T47D (cell line): ENCODE measurements at regions not wholly inside any gene's neighbourhood (a gene's known extent, or its start where the extent isn't known, plus 50 kb on each side); places are given as distances from the start of the nearest gene placed in this dataset.

Experiments used
- DNase-seq, 2 experiments: peaks; one replicate each; pipeline versions ENCODE4 v3.0.0 to v3.0.0-alpha.2; 2011 to 2012; ENCODE audit warnings: low read depth in 1 of 2, low spot score in 1 of 2
- JUND ChIP-seq: IDR thresholded peaks from 2 replicates; pipeline ENCODE4 v1.6.1; 2012; ENCODE audit warnings: low read depth
- in situ Hi-C: cut with HindIII; loops from 2 replicates; pipeline ENCODE4 v1.10.0; 2016; ENCODE audit warnings: low sequenced_read_pairs, low pct_unique_long_range_greater_than_20kb

DNA sequence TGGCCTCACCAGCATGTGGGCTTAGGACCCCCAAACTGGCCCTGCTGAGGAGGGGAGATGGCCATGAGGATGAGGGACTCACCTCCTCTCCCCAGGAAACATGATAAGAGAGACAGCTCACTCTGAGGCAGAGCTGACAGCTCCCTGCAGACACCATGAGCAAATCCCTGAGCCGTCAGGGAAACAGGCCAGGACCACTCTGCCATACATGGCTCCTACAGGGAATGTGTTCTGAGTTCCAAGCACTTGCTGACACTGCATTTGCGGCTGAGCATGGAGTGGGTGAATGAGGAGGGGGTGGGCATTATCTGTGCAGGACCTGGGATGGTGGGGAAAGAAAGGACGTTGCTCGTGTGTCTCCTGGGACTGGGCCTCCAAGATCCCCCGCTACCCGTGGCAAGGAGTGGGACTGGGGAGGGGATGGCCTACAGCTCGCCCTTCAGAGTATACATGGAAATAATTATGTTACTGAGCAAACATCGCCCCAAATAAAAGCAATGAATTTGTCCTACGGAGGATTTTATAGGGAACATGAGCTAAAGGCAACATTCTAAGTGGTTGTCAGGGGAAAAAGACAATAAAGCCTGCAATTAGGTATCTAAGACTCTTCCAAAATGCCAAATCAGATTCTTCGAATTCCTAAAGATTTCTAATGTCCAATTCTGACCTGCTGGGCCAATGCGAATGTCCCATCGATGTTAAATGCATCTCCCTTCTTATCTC, 355.9 kb upstream of the AJAP1 start:
- TF ChIP-seq JUND = no peak
- in situ Hi-C loops = no loop called here
- no peak for DNase-seq

DNA sequence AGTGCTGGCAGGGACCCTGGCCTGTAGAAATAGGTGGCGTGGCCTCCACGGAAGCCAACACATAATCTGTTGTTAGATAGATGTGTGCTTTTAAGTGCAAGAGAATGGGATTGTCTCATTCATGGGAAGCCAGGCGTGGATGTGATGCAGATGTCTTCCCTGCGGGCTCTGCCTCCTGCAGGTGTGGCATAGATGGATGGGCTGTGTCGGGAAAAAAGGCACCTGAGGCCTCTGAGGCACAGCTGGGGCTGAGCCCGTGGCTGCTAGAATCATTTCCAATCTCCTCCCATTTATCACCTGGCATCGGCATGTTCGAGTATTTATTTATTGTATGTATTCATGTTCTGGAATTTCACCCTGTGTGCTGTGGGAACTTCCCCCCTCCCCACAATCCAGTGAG, 353.4 kb upstream of the AJAP1 start:
- no peak for TF ChIP-seq JUND
- in situ Hi-C loops = no loop called here
- DNase-seq = no peak

DNA sequence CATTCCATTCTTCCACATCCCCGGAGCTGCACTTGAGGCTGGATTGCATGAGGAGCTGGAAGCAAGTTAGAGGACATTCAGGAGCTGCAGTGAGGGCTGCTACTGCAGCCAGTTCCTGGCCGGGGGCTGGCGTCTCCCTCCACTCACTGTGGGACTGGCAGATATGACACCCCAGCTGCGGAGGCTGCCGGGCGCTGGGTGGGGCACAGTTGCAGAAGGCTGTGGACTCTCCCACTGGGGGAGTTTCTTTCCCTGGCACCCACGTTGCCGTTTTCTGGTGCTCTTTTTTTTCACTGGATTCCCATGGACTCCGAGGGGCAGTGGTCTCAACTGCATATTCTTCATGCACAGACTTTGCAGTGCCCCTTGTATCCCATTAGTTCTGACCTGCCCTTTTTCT, 351.1 kb upstream of the AJAP1 start:
- in situ Hi-C loops = no loop called here
- TF ChIP-seq JUND = no peak
- DNase-seq = no peak

DNA sequence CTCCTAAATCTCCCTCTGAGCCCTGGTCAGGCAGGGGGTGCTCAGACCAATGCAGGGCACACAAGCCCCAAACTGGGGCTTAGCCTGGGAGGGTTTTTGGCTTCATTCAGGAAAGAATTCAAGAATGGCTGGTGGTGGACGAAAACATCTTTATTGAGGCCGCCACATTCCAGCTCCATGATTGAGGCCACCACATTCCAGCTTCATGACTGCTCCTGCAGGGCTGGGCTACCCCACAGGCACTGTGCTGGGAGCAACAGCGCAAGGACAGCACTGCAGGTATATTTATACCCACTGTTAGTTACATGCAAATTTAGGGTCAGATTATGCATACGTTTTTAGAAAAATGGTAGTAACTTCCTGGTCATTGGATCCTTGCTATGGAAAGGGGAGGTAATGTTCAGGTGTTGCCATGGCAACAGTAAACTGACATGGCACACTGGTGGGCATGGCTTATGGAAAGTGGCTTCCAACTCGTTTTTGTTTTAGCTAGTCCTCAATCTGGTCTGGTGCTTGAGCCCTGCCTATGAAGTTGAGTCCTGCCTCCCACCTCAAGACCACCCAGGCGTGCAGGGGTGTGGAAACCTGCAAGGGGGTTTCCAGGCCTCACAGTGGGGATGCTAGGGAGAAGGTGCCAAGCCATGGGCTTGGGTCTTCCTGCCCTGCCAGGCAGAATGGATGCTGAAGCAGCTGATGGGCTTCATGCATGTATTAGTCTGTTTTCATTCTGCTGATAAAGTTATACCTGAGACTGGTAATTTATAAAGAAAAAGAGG, 348.7 kb upstream of the AJAP1 start:
- no peak for DNase-seq
- in situ Hi-C loops = no loop called here
- TF ChIP-seq JUND = no peak

DNA sequence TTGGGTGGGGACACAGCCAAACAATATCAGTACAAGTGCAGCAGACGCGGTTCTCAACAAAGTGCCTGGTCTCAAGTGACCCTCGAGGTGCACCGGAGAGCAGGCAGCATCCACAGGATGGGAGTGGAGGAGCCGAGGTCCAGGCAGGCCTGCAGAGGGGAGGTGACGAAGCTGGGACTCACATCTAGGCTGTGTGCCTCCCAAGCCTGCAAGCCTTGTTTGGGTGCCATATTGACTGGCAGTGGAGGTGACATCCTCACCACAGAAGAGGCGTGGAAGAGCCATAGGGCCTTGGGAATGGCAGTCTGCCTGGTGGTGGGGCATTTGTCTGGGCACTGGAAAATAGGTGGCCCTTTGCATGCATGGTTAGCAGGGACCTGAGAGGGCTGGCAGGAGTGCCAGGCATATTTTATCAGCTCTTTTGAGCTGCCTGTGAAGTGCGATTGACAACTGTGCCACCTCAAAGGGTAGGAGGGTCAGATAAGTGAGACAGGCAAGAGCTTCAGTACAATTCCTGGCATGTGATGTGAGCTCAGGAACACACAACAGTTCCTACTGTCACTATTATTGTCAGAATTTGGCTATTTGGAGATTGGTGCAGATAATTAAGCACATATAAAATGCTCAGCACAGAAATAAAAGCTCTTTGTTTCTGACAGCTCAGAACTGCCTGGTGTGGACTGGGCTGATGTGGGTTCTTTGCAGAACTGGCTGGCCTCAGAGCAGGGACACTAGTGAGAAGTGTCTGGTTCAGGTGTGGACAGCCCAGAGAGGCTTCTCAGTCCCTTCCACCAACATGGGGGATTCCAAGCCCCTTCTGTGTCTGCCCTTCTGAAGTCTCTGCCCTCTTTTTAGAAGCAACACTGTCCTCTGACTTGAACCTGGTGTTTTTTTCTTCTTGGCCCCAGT, 347.6 kb upstream of the AJAP1 start:
- DNase-seq = no peak
- in situ Hi-C loops = no loop called here
- no peak for TF ChIP-seq JUND

DNA sequence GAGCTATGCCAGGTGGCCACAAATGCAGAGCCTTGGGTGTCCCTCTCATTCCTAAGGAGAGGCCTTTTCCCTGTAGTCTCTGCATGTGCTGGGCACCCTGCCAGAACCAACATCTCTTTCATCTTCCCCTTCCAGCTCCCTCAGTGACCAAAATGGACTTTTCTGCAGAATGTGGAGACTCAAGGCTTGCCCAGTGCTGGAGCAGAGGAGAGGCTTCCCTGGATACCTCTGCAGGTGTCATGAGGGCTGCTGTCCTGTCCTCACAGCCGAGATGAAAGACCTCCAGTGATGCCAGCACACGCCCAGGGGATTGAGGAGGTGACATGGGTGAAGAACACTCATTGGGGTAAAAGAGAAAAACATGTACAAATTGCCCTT, 347.0 kb upstream of the AJAP1 start:
- DNase-seq = no peak
- TF ChIP-seq JUND = no peak
- in situ Hi-C loops = no loop called here

DNA sequence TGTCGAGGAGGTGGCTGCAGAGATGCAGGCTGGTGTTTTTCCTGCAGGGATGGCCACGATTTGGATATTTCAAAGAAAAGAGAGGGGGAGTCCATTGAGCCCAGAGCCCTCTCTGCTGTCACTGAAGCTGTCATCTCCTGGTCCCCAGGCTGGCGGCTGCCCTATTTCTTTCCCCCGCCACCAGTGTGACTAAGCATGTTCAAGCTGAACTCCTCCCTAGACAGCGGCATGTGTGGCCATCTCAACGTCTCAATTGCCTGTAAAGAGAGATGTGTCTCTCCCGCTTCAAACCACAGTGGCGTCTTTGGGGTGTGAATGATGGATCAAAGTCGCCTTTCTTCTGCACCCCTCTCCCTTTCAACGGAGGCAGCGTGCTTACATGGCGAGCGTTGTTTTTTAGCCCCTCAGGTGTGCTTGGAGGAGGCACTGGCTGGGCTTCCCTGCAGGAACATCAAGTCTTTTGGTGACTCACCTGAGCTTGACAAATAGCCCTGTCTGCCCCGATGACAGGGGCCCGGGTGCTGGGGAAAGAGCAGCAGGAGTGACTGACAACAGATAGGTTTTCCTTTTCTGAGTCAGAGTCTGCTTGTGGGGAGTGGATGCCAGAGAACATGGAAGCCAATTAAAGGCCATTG, 346.4 kb upstream of the AJAP1 start:
- no peak for TF ChIP-seq JUND
- DNase-seq = no peak
- in situ Hi-C loops = no loop called here

DNA sequence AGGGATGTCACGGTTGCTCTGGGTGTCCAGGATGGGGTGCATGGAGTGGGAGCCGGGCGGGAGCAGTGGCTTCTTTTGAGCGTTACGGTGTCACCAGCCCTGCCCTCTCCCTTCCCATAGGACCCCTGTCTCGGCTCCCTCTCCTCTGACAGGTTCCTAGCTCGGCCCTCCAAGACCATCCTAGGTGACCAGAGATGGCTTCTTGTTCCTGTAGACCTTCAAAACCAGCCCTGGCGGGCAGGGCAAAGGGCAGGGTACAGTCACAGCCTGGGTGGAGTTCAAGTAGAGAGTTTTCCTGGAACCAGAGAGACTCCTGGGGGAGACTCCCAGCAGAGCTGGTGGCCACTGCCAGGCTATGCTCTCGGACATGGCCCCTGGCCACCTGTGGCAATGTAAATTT, 345.6 kb upstream of the AJAP1 start:
- in situ Hi-C loops = no loop called here
- no peak for TF ChIP-seq JUND

DNA sequence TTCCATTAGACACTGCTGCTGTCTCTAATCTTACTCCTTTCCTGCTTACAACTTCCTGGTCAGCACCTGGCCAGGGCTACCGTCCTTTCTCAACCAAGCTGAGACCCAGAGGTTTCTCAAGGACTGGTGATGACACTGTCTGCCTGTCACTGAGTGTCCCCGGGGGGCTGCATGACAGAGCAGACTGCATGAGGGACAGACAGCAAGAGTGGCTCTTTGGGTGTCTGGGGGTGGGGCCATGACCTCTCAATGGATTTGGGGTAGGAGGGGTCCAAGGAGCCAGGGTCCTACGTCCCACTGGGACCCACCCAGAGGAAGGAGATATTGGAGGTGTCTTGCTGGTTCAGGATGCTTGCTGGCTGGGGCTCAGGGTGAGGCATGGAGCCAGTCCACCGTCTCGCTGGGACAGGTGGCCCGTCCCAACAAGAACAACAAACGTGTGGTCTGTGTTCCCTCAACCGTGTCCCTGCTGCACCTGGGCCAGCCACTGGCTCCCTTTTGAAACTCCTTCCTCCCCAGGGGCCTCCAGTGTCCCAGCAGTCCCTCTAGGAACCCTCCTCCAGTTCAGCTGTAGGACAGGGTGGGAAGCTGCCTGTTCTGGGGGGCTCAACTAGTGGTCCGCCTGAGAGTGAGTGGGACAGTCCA, 344.6 kb upstream of the AJAP1 start:
- in situ Hi-C loops = no loop called here
- TF ChIP-seq JUND = no peak
- no peak for DNase-seq

More for the DNA sequence above, 345.6 kb upstream of the AJAP1 start:
- DNase-seq = no peak

DNA sequence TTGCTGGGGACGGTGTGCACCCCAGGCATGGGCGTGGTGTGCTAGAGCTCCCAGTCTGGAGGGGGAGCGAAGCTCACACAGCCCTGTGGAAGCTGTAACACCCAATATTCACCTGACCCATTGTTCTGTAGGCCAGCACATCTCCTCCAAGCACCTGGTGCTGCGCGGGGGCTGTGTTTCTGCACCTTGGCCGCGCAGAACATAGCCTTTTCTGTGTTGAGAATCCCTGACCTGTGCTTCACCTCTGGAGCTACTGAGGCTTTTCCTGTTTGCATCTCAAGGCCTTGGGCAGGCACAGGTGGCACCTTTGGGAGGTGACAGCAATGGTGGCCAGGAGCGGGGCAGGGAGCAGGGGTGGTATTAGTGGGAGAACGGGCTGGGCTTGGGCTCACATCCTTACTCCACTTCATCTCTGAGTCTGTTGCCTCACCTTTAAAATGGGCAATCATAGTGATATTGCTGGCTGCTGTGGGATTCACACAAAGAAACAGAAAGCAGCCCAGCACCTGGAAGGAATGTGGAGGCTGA, 343.9 kb upstream of the AJAP1 start:
- TF ChIP-seq JUND = no peak
- DNase-seq = no peak
- in situ Hi-C loops = no loop called here

DNA sequence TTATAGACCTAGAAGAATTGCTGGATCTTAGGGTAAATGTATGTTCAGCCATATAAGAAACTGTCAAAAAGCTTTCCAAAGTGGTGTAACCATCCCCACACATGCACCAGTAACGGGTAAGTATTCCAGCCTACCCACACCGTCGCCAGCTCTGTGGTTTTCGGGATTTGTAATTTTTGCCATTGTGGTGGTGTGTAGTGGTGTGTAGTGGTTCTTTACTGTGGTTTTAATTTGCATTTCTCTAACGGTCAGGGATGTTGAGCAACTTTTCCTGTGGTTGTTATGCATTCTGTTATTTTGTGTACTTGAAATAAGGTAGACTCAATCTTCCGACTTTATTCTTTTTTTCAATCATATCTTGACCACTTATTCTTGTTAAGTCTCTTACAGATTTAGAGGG, 342.4 kb upstream of the AJAP1 start:
- no peak for TF ChIP-seq JUND
- in situ Hi-C loops = no loop called here
- DNase-seq = no peak

DNA sequence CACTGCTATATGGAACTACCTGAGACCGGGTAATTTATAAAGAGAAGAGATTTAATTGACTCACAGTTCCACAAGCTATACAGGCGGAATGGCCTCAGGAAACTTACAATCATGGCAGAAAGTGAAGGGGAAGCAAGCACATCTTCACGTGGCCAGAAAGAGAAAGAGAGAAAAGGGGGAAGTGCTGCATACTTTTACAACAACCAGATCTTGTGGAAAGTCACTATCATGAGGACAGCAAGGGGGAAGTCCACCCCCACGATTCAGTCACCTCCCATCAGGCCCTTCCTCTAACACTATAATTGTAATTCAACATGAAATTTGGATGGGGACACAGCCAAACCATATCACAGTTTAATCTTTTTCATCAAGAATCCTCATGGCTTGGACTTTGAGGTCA, 339.2 kb upstream of the AJAP1 start:
- in situ Hi-C loops = no loop called here
- DNase-seq = no peak
- TF ChIP-seq JUND = no peak
